RPMI7951 (cell line): ENCODE measurements at regions not wholly inside any gene's neighbourhood (a gene's known extent, or its start where the extent isn't known, plus 50 kb on each side); places are given as distances from the start of the nearest gene placed in this dataset.
A peak's percentile ranks its signal among the peaks of the same experiment; 100 is the strongest.
"Not testable (repeated sequence)": the region's sequence is repeated elsewhere in the genome, so short reads cannot be mapped to it uniquely, and the experiment has no call there.

Source experiments
- DNase-seq: peaks from one replicate; pipeline ENCODE4 v3.0.0-alpha.2; 2012; ENCODE audit warnings: low read depth

DNA sequence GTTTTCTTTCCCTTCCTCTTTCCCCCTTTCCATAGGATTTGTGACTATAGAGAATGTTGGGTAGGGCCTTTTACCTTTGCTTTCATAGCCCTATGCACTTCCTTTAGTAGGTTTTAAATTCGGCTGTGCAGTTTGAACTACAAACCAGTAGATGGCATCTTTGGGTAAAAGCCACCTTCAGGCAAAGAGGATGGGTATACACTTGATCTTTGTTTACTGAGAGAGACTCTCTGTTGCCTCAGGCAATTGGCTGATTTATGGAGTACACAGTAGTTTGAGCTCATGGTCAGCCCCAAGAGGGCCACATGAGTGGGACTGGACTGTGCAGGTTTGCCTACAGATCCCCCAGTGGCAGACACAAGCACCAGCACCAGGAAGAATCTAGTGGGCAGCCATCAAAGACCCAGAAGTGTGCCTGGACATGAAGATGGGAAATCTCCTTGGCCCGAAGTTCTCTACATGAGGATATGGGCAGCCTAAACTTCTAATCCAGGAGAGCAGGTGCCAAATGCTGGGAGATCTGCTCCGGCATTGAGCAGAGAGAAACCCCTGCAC is 1304.3 kb upstream of the DDX18 start:
- peak; percentile 10 for DNase-seq

DNA sequence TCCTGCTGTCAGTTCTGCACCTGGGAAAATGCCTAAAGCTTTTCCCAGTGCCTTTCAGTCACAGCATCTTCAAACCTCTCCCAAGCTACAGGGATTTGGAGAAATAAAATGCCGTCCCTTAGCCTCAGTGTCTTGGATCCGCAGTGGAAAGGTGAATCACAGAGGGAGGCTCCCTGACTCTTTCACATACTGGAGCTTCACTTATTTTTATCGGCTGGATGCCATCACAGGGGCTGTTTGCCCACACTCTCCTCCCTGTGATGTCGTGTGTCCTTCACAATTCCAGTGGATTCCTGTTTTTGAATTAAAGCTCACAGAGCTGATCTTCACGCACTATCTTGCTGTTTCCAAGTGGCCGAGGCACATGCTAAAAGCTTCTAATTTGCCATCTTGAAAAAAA is 1303.1 kb upstream of the DDX18 start:
- DNase-seq = no peak

DNA sequence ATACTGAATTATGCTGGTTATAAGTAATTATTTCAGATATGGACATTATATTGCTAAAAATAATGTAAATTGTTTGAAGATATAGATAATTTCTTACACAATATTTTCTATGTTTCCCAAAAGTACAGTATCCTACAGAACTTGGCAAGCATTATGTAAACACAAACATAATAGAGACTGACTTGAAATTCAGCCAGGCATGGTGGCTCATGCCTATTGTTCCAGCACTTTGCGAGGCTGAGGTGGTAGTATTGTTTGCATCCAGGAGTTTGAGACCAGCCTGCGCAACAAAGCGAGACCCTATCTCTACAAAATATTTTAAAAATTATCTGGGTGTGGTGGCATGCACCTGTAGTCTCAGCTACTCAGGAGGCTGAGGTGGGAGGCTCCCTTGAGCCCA is 1300.5 kb upstream of the DDX18 start:
- DNase-seq = no peak

DNA sequence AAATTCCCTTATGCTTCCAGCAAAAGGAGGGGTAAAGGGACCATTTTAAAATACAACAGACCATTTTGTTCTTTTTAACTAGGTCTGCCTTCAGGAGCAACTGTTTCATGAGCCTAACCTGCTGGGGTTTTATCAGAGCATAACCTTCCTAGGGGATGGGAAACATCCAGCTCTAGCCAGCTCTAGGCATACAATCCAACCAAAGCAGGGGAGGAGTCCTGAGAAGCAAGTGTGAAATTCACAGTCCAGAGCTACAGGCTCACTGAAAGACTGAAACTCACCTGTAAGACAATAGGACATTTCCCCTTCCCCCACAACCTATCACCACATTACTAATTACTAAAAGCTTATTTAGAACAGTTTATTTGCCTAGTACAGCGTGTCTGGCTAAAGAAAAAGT is 1296.6 kb upstream of the DDX18 start:
- no peak for DNase-seq

DNA sequence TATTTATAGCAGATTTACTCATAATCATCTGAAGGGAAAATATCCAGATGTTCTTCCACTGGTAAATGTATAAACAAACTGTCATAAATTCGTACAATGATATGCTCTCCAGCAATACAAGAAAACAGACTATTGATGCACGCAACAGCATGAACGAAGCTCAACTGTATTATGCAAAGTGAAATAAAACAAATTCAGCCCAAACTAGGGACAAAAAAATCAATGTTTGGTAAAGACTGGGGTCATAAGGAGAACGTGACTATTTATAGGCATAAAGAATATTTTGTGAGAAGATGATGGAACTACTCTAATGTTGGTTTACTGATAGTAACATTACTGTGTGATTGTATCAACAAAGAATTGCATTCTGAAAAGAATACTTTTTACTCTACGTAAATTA is 1276.7 kb upstream of the DDX18 start:
- no peak for DNase-seq

DNA sequence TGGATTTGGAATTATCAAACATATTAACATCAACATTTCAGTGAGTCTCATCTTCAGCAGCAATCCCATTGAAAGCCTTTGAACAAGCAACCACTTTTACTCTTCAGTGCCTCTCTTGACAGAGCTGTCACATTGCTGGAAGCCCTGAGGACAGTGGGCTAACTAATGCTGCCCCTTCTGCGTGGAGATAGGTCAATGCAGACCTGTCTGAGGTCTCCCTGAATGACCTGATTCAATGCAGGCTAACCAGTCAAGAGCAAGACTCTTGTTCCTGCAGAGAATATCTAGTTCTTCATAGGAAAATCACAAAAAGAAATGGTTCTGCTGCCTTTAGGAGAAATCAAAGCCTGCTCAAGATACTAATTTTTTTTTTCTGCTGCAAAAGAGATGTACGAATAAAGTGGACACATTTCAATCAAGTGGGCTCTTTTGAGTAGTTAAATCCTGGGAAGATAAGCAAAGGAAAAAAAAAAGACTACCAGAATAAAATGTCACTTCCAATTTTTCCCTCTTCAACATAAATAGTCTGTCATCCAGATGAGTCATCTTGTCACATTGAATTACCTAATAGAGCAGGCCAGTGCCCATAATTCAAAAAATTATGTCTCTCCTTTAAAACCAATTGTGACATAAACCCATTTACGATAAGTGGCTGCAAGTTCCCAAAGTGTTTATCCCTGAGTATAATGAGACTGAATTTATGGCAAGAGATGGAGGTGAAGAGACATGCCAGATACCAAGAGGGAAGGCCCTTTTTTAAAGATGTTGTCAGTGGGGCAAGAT is 1269.0 kb upstream of the DDX18 start:
- no peak for DNase-seq

DNA sequence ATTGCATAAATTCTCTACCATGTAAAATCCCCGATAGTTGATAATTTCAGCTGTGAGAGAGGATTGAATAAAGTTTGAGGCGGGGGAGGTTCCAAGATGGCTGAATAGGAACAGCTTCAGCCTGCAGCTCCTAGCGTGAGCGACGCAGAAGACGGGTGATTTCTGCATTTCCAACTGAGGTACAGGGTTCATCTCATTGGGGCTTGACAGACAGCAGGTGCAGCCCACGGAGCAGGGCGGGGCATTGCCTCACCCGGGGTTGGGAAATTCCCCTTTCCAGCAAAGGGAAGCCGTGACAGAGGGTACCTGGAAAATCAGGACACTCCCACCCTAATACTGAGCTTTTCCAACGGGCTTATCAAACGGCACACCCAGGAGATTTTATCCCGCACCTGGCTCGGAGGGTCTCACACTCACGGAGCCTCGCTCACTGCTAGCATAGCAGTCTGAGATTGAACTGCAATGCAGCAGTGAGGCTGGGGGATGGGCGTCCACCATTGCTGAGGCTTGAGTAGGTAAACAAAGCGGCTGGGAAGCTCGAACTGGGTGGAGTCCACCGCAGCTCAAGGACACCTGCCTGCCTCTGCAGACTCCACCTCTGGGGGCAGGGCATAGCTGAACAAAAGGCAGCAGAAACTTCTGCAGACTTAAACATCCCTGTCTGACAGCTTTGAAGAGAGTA is 1261.6 kb upstream of the DDX18 start:
- not testable (repeated sequence) for DNase-seq

DNA sequence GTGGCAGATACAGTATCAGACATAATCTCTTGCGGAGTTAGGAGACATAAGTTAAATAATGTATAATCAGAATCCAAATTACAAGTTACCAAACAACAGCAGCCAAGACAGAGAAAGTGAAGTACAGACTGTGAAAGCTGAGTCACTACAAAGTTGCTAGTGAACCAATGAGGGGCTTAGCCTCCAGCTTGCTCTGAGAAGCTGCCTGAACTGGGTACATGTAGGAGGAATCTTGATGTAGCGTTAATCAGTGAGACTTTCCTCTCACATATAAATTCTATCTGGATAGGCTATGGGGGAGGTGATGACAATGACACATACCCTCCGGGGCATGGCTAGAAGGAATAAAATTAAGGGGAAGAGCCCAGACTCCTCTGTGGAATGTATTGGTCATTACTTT is 1234.3 kb upstream of the DDX18 start:
- DNase-seq = no peak

GRCh38 chr2:116582850-116583249 is 1231.6 kb upstream of the DDX18 start:
- no peak for DNase-seq

DNA sequence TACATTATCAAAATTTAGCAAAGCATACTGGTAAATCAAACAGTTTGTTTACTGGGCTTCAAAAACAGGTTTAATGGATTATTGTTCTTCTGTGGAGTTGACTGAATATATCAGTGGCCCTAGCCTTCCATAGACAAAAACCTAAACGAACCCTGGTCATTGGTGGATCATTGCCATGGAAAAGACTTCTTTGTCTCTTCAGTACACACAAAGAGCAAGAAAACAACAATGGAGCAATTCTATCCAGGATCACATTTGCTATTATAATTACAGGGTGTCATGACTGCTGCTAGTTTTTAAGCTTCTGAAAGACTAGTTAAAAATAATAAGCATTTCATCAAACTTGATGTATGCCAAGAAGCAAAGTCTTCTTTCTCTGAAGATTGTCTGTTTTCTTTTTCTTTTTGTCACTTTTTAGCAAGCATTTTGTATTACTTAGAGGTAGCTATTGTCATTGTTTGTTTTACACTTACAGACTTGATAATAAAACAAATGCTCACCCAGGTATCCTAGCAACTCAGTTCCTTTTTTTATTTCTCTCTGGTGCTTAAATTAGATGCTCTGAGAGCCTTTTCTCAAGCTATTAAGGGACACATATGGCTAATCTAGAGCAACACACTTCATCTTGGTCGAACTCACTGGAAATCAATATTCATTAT is 1228.7 kb upstream of the DDX18 start:
- no peak for DNase-seq

DNA sequence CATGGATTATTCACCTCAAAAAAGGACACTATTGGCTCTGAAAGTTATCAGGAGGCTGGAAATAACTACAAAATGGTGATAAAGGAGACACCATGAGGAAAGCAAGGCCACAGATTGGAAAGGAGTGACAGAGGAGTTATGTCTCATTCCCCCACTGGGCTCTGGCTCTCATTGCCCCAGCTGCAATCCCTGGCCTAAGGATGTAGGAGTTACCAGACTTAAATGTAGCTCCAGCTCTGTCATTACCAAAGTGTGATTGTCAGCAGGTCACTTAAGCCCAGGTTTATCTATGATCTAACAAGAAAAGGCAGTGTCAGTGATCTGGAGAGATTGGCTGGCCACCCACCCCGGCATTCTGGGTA is 1228.2 kb upstream of the DDX18 start:
- no peak for DNase-seq
